ENCODE measurements at regions not wholly inside any gene's neighbourhood (a gene's known extent, or its start where the extent isn't known, plus 50 kb on each side); places are given as distances from the start of the nearest gene placed in this dataset.
A peak's percentile ranks its signal among the peaks of the same experiment; 100 is the strongest.

DNA sequence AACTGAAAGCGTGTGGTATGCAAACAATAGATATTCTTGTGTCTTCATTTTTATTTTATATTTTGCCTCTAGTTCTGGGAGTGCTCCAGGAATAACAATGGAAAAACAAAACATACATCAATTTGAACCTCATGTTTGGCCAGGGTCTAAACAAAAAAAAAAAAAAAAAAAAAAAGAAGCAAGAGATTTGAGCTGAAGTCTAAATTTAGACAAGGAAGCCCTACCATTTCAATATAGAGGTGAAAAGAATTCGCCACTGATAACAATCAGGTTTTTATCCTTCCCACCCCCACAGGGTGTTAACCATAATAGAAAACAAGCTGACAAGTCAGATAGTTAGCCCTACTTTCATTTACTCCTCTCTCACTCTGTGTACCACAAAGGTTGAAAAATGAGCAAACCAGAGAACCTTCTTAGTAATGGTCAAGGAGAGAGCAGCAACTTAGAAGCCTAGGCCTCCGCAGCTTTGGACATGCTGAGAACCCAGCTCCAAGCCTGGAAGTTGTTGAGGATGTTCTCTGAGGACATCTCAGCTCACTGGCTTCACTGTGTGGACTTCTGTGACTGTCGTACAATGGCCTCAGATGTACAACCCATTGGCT lies 118.2 kb upstream of the HMHB1 start:
- no peak for DNase-seq (ENCODE audit: low read depth)

DNA sequence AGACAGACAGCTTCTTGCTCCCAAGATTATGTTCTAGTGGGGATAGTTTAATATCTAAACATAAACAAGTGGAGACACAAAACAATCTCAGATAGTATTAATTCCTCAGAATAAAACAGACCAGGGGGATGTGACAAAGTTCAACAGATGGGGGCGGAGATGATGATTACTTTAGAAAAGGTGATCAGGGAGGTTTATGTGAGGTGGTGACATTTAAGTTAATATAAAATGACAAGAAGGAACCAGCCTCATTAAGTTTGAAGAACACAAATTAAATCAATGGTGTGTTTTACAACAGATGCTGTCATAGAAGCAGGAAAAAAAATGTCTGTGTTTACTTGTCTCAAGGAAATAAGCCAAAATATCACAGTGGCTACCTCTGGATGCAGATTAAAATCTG lies 119.6 kb upstream of the HMHB1 start:
- DNase-seq (ENCODE audit: low read depth): no peak

DNA sequence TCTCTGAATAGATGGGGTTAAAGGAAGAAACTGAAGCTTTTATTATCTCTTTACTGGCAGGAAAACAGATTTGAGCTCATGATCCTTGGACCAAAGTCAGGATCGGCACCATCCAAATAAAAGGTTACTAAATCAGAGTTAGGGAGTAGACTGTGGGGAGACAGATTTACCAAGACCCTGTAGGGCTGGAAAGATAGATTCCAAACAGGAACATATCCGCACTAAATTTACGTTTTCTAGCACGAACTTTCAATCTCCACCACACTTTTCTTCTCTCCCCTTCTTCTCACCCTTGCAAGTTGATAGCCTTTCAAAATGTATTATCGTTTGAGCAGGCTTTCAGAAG lies 120.0 kb upstream of the HMHB1 start:
- no peak for DNase-seq (ENCODE audit: low read depth)

DNA sequence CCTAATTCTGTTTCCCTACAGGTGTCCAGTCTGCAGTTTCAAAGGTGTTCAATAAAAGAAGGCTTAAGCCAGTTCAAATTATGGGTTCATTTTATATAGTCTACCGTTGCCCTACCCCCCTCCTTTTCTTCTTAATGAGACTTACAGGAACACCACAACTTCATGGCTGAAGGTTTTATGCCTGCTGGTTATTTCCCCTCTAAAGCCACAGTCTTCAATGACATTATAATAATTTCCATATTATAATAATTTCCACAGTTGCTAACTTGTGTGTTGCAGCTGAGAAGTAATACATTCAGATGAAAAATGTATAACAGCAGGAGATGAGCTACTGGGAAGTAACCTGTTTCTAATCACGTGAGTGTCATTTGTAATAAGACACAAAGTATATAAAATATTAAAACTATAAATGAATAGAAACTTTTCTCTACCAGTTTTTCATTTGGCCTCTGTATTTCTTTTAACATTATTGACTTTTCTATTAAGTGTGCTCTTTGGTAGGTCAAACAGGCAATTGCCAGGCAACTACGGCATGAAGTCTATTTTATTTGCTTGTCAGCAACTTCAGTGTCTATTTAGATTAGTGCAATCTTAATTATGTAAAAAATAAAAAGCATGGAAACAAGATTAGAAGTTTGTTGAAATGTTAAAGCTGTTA lies 120.5 kb upstream of the HMHB1 start:
- no peak for DNase-seq (ENCODE audit: low read depth)

DNA sequence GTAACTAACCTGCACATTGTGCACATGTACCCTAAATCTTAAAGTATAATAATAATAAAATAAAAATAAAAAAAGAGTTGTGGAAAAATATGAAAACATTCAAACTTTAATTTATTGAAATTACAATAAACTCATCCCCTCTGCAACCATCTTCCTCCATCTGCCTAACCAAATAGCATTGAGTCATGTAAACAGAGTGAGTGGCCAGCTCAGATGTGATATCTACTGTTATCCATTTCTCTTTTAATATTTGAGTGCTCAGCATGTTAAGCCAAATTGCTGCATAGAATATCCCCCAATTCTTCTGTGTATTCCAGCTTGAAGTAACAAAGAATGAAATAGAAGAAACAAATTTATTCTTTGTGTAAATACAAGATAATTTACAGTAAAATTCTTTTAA lies 124.4 kb upstream of the HMHB1 start:
- DNase-seq (ENCODE audit: low read depth): no peak

DNA sequence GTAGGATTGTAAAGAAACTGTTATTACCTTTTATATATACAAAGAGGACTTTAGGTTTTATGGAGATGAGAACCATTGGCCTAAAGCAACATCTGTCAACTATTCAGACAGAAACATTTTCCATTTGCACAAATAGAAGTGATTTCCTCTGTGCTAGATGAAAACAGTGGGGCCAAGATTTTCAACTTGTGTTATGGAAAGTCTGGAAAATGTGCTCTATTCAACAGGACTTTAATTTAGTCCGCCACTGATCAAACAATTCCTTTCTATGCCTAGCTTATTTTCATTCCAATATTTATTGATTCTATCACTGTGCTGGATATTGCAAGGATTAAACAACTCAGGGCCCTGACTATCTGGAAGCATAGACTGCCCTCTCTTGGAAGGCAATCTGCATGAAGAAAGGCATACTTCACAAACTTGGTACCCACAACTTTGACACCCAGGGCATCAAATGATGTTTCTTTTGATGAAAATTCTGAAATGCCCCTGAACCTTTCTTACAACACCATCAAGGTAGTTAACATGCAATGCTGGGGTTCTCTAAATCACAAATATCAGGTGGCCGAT lies 126.6 kb upstream of the HMHB1 start:
- peak; percentile 44 for DNase-seq (ENCODE audit: low read depth)

DNA sequence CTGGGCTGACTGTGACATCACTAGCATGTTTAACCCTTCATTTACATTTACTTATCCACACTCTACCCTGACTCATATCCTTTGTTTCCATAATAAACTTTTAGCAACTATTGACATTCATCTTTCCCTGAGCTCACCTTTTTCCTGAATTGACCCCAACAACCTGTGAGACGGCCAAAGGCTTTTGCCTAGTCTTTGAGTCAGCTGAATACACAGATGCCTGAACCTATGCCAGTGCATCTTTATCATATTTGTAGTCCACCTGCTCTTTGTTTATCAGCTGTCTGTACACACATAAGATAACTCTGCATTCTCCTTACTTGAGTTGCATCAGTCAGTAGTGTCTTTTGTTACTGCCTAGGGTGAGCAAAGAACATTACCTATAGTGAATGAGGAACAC lies 128.5 kb upstream of the HMHB1 start:
- DNase-seq (ENCODE audit: low read depth): no peak

DNA sequence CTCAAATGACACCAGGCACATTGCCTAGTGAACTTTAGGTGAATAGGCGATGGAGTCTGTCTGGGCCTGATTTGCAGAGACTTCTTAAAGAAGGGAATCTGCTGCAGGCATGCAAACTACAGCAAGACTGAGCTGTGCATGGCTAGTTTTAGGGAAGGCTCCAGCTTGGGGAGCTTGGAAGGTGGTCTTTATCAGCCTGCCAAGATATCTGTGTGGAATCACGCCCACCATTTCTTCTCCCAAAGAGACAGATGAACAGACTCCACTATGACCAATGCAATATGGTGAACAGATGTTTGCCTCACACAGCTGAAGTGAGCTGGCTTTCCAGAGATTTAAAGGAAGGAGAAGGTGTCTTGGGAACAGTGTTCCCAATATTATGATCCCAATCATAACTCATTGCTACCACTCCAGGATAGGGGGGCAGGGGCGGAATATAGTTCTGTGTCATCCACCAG lies 129.0 kb upstream of the HMHB1 start:
- no peak for DNase-seq (ENCODE audit: low read depth)

DNA sequence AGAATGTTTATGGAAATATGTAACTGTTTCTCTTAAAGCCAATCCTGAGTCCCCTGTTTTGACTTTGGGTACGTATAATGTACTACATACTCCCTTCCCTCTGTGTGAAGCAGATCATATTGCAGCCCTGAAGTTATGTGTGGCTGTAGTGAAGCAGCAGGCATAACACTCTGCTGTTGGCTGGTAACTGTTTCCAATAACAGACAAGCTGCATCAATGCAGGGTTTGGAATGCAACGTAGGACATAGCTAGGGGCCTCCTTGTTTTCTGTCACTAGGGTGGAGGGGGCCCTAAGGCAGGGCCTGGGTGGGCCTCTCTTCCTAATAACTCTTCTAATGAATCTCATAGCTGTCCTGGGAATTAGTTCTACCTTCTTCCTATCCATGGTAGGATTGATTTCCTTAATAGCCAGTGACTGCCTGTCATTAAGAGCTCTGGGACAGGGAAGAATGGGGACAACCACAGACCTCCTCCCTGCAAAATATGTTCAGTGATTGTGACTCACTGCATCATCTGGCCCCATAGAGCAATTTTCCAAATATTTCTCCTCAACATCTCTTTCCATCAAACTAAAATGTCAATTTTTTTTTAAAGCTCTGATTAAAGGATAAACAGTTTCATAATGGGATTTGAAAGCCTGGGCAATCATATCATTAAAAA lies 129.6 kb upstream of the HMHB1 start:
- peak; percentile 54 for DNase-seq (ENCODE audit: low read depth)

DNA sequence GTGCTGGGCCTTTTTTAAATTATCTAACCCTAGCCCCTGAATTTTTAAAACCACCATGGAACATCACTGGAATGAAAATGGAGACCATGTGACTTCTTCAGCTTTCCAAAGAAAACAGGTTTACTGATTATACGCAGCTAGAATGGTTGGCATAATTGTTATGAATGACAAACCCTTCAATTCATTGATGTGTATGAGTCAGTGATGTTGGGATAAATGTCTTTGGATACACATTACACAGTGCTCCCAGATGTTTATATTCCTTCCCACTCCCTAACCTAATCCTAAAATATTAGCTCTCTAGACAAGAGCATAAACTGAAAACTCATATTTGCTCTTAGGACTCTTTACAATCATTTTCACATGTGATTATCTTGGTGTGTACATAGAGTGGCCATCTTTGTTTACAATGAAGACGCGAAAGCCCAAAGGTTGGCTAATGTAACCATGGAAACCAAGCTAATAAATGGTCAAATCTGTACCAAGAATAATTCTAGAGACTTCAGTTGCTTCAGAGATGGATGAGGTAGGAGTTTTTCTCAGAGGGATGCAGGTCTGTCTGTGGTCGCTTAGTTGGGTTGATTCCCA lies 131.2 kb upstream of the HMHB1 start:
- DNase-seq (ENCODE audit: low read depth): no peak

DNA sequence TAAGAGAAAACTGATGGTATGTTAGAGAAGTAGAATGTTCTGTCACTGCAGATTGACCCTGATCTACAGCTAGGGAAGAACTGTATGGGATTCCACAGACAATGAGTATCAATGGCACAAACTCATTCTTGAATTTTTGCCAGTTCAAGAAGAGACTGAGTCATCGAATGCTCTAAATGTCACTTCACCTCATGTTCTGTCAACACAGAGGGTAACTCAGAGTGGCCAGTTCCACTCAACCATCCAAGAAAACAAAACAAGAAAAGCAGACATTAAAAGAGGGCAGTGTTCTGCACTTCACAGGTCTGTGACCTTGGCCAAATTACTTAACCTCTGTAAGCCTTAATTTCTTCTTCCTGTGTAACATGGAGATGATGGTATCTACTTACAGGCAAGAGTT lies 132.2 kb upstream of the HMHB1 start:
- no peak for DNase-seq (ENCODE audit: low read depth)

DNA sequence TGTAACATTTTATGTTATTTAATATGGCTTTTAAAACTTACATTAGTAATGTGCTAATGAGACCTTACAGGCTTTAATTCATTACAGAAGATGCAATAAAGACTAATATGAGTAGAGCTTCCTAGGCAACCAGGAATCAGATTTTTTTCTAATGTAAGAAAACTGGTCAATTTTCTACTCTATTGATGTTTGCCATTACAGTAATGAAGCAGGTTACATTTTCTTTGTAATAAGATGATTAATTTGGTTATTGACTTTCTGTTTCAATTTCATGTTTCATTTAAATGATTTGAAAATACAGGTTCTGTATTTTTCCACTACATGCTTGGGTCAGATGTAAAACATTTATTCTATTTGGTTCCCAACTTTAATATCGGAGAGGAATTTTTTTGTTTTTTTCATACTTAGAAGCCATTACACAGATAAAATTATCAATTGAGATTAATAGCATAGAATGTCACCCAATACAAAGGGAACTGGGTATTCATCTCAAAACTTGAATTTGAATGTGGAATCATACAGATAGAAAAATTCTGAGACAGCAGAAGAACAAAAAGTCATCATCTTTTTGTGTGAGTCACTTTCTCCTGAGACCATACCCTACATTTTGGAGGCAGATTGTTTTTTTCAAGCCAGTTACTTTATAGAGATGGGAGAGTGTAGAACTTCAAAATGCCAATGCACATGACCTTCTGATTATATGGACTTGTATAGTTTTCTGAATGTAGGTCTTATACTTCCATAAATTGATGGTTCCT lies 133.6 kb upstream of the HMHB1 start:
- DNase-seq (ENCODE audit: low read depth): no peak

DNA sequence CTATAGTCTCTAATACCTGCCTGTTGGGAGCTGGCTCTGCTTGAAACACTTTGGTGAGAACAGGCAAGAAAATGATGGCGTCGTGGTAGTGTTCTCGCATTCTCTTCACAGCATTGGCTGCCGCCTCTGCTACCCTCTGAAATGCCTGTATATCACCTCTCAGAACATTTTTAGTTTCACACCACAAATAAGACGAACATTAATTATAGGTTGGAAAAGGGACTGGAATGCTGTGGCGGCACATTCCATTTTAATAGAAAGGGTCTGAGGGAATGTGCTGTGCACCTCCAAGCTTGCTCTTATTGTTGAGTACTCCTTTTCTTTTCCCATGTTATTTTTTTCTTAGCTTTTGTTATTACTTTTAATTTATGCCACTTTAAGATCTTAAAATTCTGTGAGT lies 134.6 kb upstream of the HMHB1 start:
- DNase-seq (ENCODE audit: low read depth): no peak

DNA sequence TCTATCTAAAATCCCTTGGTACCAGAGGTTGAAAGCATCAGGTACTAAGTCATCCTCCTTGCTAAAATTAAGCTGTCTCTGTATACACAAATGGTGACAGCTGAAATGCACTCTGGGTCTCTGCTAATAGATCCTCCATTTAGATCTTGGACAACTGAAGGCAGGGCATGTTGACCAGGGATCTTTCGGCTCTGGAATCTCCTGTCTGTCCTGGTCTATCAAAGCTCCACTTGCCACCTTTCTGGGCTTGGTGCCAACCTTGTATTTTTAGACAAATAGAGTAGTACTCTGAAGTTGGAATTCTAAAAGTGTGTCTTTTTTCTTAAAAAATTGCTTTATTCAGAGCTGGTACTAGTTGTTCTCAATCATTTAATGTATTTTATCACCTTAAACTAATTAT lies 135.2 kb upstream of the HMHB1 start:
- no peak for DNase-seq (ENCODE audit: low read depth)

DNA sequence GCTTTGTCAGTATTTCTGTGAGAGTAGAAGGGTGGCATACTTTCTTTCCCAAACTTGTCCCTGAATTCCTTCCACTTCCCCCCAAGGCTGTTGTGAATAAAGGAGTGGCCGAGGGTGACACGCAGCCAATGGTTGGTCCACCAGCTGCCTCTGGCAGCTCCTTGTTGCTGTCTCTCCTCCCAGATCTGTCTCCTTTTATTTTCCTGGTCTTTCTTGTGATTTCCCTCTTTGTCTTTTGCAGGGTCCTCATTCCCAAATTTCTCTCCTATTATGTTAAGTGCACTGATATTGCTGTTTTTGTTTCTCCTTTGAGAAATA lies 137.5 kb upstream of the HMHB1 start:
- DNase-seq (ENCODE audit: low read depth): no peak

DNA sequence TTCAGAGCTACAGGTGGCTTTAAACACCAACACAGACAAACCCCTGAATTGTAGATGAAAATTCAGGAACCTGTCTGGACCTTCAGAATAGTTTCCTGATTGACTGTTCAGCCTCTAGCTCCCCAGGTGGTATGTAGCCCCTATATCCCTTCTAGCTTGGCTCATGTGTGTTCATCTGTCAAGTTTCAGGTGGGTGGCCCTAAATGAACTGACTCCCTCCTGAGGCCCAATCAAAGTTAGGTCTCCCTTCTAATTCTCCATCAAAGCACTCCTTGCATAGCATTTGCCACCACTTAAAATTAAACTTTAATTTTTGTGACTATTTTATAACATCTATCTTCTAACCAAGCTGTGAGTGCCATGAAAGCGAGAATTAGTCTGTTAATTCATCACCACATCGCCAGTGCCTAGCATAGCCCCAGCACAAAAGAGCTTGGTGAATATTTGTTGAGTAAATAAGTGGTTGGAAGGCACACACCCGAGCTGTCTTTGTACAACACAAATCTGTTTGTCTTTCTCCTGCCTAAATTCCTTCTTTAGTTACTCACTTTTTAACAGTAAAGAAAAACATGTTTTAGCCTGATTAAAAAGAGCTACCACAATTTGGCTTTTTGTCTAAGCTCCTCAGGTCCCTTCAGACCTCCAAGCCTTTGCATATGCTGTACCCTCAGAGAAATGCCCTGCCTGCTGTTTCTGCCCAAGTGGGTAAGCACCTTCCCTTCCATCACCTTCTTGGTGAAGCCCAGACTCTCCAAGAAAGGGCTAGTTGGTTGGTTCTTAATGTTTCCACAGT lies 138.1 kb upstream of the HMHB1 start:
- DNase-seq (ENCODE audit: low read depth): no peak

DNA sequence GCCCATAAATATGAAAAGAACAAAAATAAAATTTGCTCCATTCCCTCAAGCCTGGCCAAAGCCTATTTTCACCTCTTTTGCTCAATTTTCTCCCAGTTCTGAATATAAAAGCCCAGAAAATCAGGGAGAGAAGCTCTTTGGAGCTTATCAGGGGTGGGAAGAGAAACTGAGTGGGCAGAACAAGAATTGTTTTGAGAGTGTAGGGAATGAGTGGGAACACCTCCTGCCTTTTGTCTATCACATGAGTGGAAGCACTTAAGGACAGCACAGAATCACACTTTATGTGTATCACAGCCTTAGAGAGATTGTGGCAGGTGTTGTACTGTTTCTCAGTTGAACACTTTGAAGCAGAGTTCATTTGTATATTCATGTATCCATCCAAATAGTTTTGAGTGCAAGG lies 139.2 kb upstream of the HMHB1 start:
- DNase-seq (ENCODE audit: low read depth): no peak

DNA sequence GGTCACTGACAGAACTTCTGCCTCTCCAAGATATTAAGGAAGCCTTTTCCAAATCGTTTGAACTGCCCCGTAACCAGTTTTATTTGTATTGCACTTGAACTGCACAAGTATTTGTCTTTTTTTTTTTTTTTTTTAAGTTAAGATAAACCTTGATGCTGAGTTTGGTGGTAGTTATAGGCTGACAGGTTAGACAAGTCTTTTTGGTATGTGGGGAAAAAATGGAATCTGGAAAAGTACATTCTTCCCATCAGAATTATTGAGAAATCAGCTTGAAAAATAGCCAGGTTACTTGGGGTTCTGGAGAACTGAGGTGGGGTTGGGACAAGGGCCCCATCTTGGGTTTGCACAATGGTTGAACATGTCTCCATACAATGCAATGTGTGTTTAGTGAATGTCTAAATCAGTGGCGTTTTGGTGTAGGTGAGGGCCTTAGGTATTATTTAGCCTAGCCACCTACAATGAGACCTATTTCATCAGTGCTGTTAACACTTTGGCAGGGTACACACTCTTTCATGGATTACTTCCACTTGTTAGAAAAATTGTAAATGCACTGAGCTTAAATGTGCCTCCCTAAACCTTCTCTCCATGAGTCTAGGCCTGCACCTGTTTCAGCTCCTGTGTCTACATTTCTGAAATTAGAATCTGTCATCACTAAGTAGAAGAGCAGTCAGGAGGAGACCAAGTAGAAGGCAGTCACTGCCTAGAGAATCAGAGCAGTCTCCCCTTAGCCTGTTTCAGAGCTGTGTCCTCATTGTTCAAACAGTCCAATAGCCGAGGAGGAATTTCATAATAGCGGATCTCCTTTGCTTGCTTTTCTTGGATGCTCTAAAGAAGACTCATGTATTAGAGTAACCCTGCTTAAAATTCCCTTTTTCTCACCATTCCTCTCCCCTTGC lies 140.0 kb upstream of the HMHB1 start:
- DNase-seq (ENCODE audit: low read depth): no peak

DNA sequence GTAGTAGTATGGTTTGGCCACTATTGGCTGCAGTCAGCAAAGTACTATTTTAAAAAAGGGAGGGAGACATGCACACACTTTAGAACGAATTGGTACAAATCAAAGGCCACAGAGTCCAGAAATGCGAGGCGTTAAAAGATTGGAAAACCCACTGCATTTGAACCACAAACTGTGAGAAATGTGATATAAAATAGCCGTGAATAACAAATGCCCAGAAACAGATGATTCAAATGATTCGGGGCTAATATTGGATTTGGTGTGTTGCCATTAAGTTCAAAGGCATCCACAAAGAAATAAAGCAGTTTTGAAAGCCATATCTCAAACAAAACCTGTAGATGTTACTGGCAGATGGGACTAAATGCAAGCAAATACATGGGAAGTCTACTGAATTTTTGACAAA lies 140.9 kb upstream of the HMHB1 start:
- DNase-seq (ENCODE audit: low read depth): no peak

DNA sequence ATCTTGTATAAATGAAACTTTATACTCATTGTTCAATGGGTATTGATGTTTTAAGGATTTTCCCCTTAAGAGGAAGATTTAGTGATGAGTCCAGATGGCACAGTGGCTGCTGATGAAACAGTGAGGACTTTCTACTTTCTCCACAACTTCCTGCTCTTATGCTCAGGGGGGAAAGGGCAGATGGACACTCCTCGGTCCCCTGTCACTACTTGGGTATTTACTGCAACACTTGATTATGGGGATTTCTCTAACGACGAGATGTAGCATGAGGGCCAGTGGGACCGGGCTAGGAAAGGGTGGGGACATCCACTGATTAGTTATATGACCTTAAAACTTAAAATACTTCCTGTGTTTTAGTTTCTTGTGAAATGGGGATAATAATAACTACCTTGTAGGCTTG lies 146.1 kb upstream of the HMHB1 start:
- no peak for DNase-seq (ENCODE audit: low read depth)

DNA sequence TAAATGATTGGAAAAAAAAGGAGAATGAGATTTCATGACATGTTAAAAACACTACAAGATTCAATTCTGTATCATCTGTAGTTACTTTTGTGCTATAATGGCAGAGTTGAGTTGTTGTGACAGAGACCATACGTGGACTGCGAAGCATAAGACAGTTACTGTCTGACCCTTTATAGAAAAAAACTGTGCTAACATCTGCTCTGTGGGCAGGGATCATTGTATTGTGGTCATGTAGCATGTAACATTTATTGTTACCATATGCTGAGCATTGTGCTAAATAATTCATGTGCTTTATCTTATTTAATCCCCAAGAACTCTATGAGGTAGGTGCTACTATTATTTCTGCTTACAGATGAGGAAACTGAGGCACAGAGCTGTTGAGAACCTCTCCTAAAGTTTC lies 147.3 kb upstream of the HMHB1 start:
- no peak for DNase-seq (ENCODE audit: low read depth)

Data from iris pigment epithelial cell (primary cell).